ENCODE measurements at regions not wholly inside any gene's neighbourhood (a gene's known extent, or its start where the extent isn't known, plus 50 kb on each side); places are given as distances from the start of the nearest gene placed in this dataset.

GRCh38 chr4:57652779-57653178 lies 542.6 kb upstream of the IGFBP7 start:
- no peak for DNase-seq
- H3K36me3 ChIP-seq, result no peaks in the 10 kb centered on the region
- H3K9me3 ChIP-seq, result no peaks in the 10 kb centered on the region
- no peaks in the 10 kb centered on the region for H3K27me3 ChIP-seq
- TF ChIP-seq POLR2A (IDR thresholded peaks at IDR 0.05), result no peak
- no peak for TF ChIP-seq CTCF (IDR thresholded peaks at IDR 0.05)
- no peak overlapping the region for H3K4me3 ChIP-seq (replicated peaks in 1 of 3)
- H3K4me1 ChIP-seq, result no peaks in the 10 kb centered on the region
- intact Hi-C loops (cut with DNase I), result no loop called here
- 92 to 94% methylated on average over 2 of the region's 2 CpGs for WGBS, 2 donors
- H3K27ac ChIP-seq, result no peak overlapping the region

GRCh38 chr4:57640391-57641100 lies 530.4 kb upstream of the IGFBP7 start:
- H3K27me3 ChIP-seq, result no peaks in the 10 kb centered on the region
- no peaks in the 10 kb centered on the region for H3K36me3 ChIP-seq
- H3K4me1 ChIP-seq, result no peaks in the 10 kb centered on the region
- no peak for DNase-seq
- TF ChIP-seq POLR2A (IDR thresholded peaks at IDR 0.05), result no peak
- TF ChIP-seq CTCF (IDR thresholded peaks at IDR 0.05), result no peak
- 89 to 91% methylated on average over 8 of the region's 8 CpGs for WGBS, 2 donors
- no peaks in the 10 kb centered on the region for H3K9me3 ChIP-seq
- intact Hi-C loops (cut with DNase I), result no loop called here
- no peak overlapping the region for H3K4me3 ChIP-seq (replicated peaks in 1 of 3)
- no peak overlapping the region for H3K27ac ChIP-seq

- WGBS, 2 donors, result 67 to 70% methylated on average over 8 of the region's 8 CpGs
Observed at GRCh38 chr4:57639561-57640382, 529.6 kb upstream of the IGFBP7 start.

GRCh38 chr4:57635910-57636309 lies 525.7 kb upstream of the IGFBP7 start:
- TF ChIP-seq CTCF (IDR thresholded peaks at IDR 0.05), result no peak
- no peak for TF ChIP-seq POLR2A (IDR thresholded peaks at IDR 0.05)
- H3K27ac ChIP-seq, result no peak overlapping the region
- intact Hi-C loops (cut with DNase I), result no loop called here
- no peak for DNase-seq
- H3K27me3 ChIP-seq, result no peaks in the 10 kb centered on the region
- no peak overlapping the region for H3K4me3 ChIP-seq (replicated peaks in 1 of 3)
- H3K9me3 ChIP-seq, result no peaks in the 10 kb centered on the region
- no peaks in the 10 kb centered on the region for H3K36me3 ChIP-seq
- H3K4me1 ChIP-seq, result no peaks in the 10 kb centered on the region

More at GRCh38 chr4:57639561-57640382, 529.6 kb upstream of the IGFBP7 start:
- TF ChIP-seq CTCF (IDR thresholded peaks at IDR 0.05) (no peak), POLR2A (IDR thresholded peaks at IDR 0.05) (no peak)
- DNase-seq, result no peak
- Histone ChIP-seq H3K27me3 (no peaks in the 10 kb centered on the region), H3K4me3 (replicated peaks in 1 of 3) (no peak overlapping the region), H3K9me3 (no peaks in the 10 kb centered on the region), H3K27ac (no peak overlapping the region), H3K36me3 (no peaks in the 10 kb centered on the region), H3K4me1 (no peaks in the 10 kb centered on the region)
- intact Hi-C loops (cut with DNase I), result no loop called here

GRCh38 chr4:57633212-57633859 lies 523.2 kb upstream of the IGFBP7 start:
- DNase-seq, result no peak
- TF ChIP-seq CTCF (IDR thresholded peaks at IDR 0.05) (no peak), POLR2A (IDR thresholded peaks at IDR 0.05) (no peak)
- no peaks in the 10 kb centered on the region for H3K9me3 ChIP-seq
- no peaks in the 10 kb centered on the region for H3K27me3 ChIP-seq
- 76% methylated on average over 3 of the region's 3 CpGs for WGBS, 2 donors
- no peak overlapping the region for H3K4me3 ChIP-seq (replicated peaks in 1 of 3)
- no peaks in the 10 kb centered on the region for H3K36me3 ChIP-seq
- no peak overlapping the region for H3K27ac ChIP-seq
- intact Hi-C loops (cut with DNase I), result no loop called here
- H3K4me1 ChIP-seq, result no peaks in the 10 kb centered on the region
